Mesendoderm (in vitro differentiated cells): ENCODE measurements at regions not wholly inside any gene's neighbourhood (a gene's known extent, or its start where the extent isn't known, plus 50 kb on each side); places are given as distances from the start of the nearest gene placed in this dataset.

Source experiments
- DNase-seq: peaks from one replicate; pipeline ENCODE4 v3.0.0; 2013
- H2AK5ac ChIP-seq: 2 replicates; pipeline ENCODE4 v1.6.1; 2013; ENCODE audit warnings: low read length, inconsistent platforms
- H2BK120ac ChIP-seq: 2 replicates; pipeline ENCODE4 v1.6.1; 2013; ENCODE audit warnings: low read depth, mild to moderate bottlenecking, low read length, moderate library complexity, mixed read lengths
- H2BK15ac ChIP-seq: replicated peaks from 2 replicates; pipeline ENCODE4 v1.6.1; 2013; ENCODE audit warnings: low read depth, mild to moderate bottlenecking, moderate library complexity
- H2BK5ac ChIP-seq: 2 replicates; pipeline ENCODE4 v1.6.1; 2013; ENCODE audit warnings: low read length, inconsistent platforms
- H3K18ac ChIP-seq: 2 replicates; pipeline ENCODE4 v1.6.1; 2013; ENCODE audit warnings: mild to moderate bottlenecking, low read length, mixed read lengths
- H3K23ac ChIP-seq: one replicate; pipeline ENCODE4 v1.6.1; 2013; ENCODE audit warnings: low read length
- H3K27ac ChIP-seq: 2 replicates; pipeline ENCODE4 v1.5.1; 2013; ENCODE audit warnings: low read depth, mild to moderate bottlenecking, inconsistent platforms, low read length, moderate library complexity
- H3K27me3 ChIP-seq: 2 replicates; pipeline ENCODE4 v1.6.1; 2013; ENCODE audit warnings: low read length, control low read depth, mild to moderate bottlenecking, inconsistent platforms; ENCODE audit not compliant: insufficient read depth, poor library complexity
- H3K36me3 ChIP-seq: 2 replicates; pipeline ENCODE4 v1.6.1; 2013; ENCODE audit warnings: low read length, inconsistent platforms; ENCODE audit not compliant: control insufficient read depth, insufficient read depth
- H3K4ac ChIP-seq: one replicate; pipeline ENCODE4 v1.6.1; 2013; ENCODE audit warnings: low read depth, mild to moderate bottlenecking, low read length, moderate library complexity
- H3K4me1 ChIP-seq: 2 replicates; pipeline ENCODE4 v1.6.1; 2013; ENCODE audit warnings: low read depth, low read length, inconsistent platforms; ENCODE audit not compliant: control insufficient read depth
- H3K4me2 ChIP-seq: 2 replicates; pipeline ENCODE4 v1.6.1; 2013; ENCODE audit warnings: low read length
- H3K4me3 ChIP-seq: 2 replicates; pipeline ENCODE4 v1.5.1; 2013; ENCODE audit warnings: mild to moderate bottlenecking, low read length
- H3K56ac ChIP-seq: one replicate; pipeline ENCODE4 v1.6.1; 2013; ENCODE audit warnings: low read length
- H3K79me1 ChIP-seq: 2 replicates; pipeline ENCODE4 v1.6.1; 2013; ENCODE audit warnings: low read length, inconsistent platforms
- H3K79me2 ChIP-seq: 2 replicates; pipeline ENCODE4 v1.6.1; 2013; ENCODE audit warnings: mild to moderate bottlenecking, low read length; ENCODE audit not compliant: control insufficient read depth, insufficient read depth
- H3K9ac ChIP-seq: 2 replicates; pipeline ENCODE4 v1.6.1; 2013; ENCODE audit warnings: low read length, inconsistent platforms
- H4K5ac ChIP-seq: one replicate; pipeline ENCODE4 v1.6.1; 2013; ENCODE audit warnings: low read length
- H4K8ac ChIP-seq: one replicate; pipeline ENCODE4 v1.6.1; 2013; ENCODE audit warnings: low read depth, mild to moderate bottlenecking, control low read depth, low read length, moderate library complexity
- WGBS: extraction: QIAGEN DNeasy Blood & Tissue Kit; methylation state at CpG from one replicate; pipeline ENCODE4 v1.1.7; 2013; ENCODE audit warnings: low lambda C conversion rate, missing lambda C conversion rate; ENCODE audit not compliant: insufficient coverage; ENCODE audit errors: extremely low coverage; 5-methylcytosine and 5-hydroxymethylcytosine counted together

DNA sequence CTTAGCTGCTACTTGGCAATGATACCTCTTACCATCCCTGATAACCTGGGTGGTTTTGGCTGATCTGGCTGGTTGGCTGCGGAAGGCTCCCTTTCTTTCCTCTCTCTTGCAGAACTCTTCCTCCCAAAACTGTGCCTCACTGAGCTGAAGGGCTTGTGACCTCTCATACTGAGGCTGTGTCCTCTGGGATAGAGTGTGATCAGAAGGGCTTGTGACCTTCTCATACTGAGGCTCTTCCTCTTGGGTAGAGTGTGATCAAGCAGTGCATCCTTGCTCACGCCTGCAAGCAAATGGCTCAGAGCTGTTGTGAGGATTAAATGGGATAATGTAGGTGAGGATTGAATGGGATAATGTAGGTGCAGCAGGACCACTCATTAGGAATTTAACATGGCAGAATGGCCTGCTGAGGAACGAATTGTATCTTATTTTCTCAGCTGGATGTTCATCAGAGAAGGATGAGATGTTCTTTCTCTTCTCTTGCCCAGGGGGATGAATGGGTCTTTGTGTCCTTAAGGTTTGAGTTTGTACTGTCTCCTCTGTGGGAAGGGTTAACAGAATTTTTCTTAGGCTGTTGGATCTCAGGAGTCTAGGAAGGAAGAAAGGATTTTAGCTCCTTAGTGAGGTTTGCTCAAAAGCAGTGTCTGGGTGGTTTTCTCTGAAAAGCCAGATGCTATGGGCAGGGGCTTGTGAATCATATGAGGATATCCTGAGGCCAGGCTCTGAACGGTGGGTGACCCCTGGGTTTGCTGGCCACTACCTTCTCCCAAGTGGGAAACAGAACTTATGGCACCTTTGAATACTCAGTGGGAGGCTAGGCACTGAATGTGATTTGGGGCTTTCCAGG, 130.0 kb upstream of the HS3ST2 start:
- peak; percentile 28 for DNase-seq
- Histone ChIP-seq H3K79me1 (no peaks in the 10 kb centered on the region), H3K79me2 (no peaks in the 10 kb centered on the region), H2AK5ac (no peak overlapping the region), H3K56ac (no peak overlapping the region), H3K4me3 (no peak overlapping the region), H3K4me1 (no peaks in the 10 kb centered on the region), H3K27me3 (no peaks in the 10 kb centered on the region), H3K4me2 (no peak overlapping the region), H3K36me3 (no peaks in the 10 kb centered on the region), H3K9ac (no peak overlapping the region), H2BK5ac (no peak overlapping the region), H2BK15ac (no peak overlapping the region), H3K4ac (no peak overlapping the region), H3K23ac (no peak overlapping the region), H4K8ac (no peak overlapping the region), H3K18ac (no peak overlapping the region), H3K27ac (no peak overlapping the region), H2BK120ac (no peak overlapping the region), H4K5ac (no peak overlapping the region)
- no CpG with 5 or more reads among the region's 4 CpGs for WGBS

DNA sequence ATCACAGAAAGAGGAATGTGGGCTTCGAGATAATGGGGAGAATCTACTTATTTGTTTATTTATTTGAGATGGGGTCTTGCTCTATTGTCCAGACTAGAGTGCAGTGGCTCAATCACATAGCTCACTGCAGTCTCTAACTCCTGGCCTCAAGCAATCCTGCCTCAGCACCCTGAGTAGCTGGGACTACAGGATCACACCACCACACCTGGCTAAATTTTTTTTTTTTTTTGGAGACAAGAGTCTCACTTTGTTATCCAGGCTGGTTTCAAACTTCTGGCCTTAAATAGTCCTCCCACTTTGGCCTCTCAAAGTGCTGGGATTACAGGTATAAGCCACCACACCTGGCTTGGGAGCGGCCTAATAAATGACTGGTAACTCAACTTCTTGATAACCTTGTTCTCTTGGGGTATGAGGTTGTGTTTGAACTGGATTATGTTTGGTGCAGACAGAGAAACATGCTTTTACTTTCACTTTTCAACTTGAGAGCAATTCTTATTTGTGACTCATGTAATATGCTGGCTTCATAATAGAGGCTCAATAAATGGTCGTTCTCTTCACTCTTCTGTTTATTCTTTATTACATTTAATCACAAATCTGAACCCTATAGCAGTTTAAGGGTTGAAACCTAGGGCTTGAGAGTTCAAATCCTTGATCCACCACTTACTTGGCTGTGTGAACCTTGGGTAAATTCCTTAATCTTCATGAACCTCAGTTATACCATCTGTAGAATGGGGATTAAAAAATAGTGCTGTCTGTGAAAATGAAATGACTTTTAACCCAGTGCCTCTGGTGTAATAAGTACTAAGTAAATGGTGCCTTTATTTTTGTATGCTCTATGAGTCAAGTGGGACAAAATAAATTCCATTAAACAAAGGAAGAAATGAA, 129.1 kb upstream of the HS3ST2 start:
- WGBS: no CpG with 5 or more reads among the region's 3 CpGs

DNA sequence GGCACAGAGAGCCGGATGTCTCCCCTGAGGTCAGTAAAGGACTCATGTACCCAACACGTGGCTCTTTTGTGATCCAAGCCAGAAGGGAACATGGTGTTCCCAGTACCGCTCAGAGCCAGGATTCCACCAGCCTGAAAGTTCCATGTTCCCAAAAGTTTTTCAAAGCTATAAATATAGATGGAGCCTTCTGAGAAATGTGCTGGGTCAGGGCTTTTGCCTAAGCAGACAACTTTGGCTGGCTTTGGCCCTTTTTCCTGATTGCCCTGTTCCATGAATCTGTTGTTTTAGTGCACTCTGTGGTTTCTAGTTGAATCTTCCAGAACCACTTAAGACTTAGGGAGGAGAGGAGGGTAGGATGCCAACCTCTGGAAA, 128.5 kb upstream of the HS3ST2 start:
- no peak overlapping the region for H3K4me3 ChIP-seq
- H2BK5ac ChIP-seq: no peak overlapping the region
- H3K9ac ChIP-seq: no peak overlapping the region
- H3K4ac ChIP-seq: no peak overlapping the region
- no peak overlapping the region for H2BK15ac ChIP-seq
- H4K8ac ChIP-seq: no peak overlapping the region
- no peaks in the 10 kb centered on the region for H3K79me1 ChIP-seq
- H3K36me3 ChIP-seq: no peaks in the 10 kb centered on the region
- no peak overlapping the region for H3K27ac ChIP-seq
- H3K4me1 ChIP-seq: no peaks in the 10 kb centered on the region
- H3K56ac ChIP-seq: no peak overlapping the region
- no peak overlapping the region for H2BK120ac ChIP-seq
- H2AK5ac ChIP-seq: no peak overlapping the region
- no peaks in the 10 kb centered on the region for H3K27me3 ChIP-seq
- no peak for DNase-seq
- H3K4me2 ChIP-seq: no peak overlapping the region
- H4K5ac ChIP-seq: no peak overlapping the region
- no peak overlapping the region for H3K23ac ChIP-seq
- no peaks in the 10 kb centered on the region for H3K79me2 ChIP-seq
- H3K18ac ChIP-seq: no peak overlapping the region
- WGBS: no CpG with 5 or more reads among the region's 3 CpGs

More for the DNA sequence above, 129.1 kb upstream of the HS3ST2 start:
- Histone ChIP-seq H3K79me2 (no peaks in the 10 kb centered on the region), H3K27me3 (no peaks in the 10 kb centered on the region), H3K36me3 (no peaks in the 10 kb centered on the region), H3K23ac (no peak overlapping the region), H2BK15ac (no peak overlapping the region), H3K4me1 (no peaks in the 10 kb centered on the region), H3K4me2 (no peak overlapping the region), H2BK120ac (no peak overlapping the region), H4K8ac (no peak overlapping the region), H3K56ac (no peak overlapping the region), H2AK5ac (no peak overlapping the region), H3K4ac (no peak overlapping the region), H2BK5ac (no peak overlapping the region), H3K27ac (no peak overlapping the region), H3K4me3 (no peak overlapping the region), H3K79me1 (no peaks in the 10 kb centered on the region), H4K5ac (no peak overlapping the region), H3K18ac (no peak overlapping the region), H3K9ac (no peak overlapping the region)
- DNase-seq: no peak

DNA sequence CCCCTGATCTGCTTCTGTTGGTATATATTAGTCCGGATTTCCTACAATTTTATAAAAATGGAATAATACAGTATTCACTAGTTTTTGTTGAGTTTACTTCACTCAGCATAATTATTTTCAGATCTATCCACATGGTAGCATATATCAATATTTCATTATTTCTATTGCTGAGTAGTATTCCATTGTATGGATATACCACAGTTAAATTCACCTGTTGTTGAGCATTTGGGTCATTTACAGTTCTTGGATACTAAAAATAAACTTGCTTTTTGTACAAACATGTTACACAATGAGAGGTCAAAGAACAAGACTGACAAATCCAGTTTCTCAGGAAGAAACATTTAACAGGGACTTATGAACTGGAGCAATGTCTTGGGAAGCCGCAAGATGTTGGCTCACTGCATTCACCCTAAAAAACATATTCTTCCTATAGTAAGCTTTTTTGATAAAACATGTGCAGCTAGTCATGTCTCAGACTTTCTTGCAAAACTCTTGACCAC, 126.9 kb upstream of the HS3ST2 start:
- H3K4me1 ChIP-seq: no peaks in the 10 kb centered on the region
- H3K18ac ChIP-seq: no peak overlapping the region
- H3K56ac ChIP-seq: no peak overlapping the region
- H3K23ac ChIP-seq: no peak overlapping the region
- H4K5ac ChIP-seq: no peak overlapping the region
- no peak overlapping the region for H3K4me2 ChIP-seq
- no peak overlapping the region for H2BK15ac ChIP-seq
- DNase-seq: no peak
- H3K4ac ChIP-seq: no peak overlapping the region
- H2AK5ac ChIP-seq: no peak overlapping the region
- H2BK120ac ChIP-seq: no peak overlapping the region
- H3K36me3 ChIP-seq: no peaks in the 10 kb centered on the region
- no peaks in the 10 kb centered on the region for H3K79me1 ChIP-seq
- H3K27me3 ChIP-seq: no peaks in the 10 kb centered on the region
- H3K9ac ChIP-seq: no peak overlapping the region
- no peaks in the 10 kb centered on the region for H3K79me2 ChIP-seq
- H3K27ac ChIP-seq: no peak overlapping the region
- no peak overlapping the region for H3K4me3 ChIP-seq
- WGBS: no CpG with 5 or more reads among the region's 2 CpGs
- no peak overlapping the region for H4K8ac ChIP-seq
- H2BK5ac ChIP-seq: no peak overlapping the region

DNA sequence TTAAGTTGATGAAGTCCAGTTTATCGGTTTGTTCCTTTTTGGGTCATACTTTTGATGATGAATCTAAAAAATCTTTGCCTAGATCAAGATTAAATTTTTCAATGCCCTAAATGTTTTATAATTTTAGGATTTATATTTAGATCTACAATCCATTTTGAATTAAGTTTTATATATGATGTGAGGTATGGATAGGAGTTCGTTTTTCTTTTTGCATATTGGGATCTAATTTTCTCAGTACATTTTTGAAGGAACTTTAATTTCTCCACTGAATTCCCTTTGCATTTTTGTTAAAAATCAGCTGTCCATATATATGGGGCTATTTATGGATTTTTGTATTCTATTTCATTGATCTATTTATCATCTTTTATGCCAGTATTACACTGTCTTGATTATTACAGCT, 125.5 kb upstream of the HS3ST2 start:
- H3K9ac ChIP-seq: no peak overlapping the region
- no peak overlapping the region for H2BK5ac ChIP-seq
- H2BK120ac ChIP-seq: no peak overlapping the region
- no peak overlapping the region for H3K4ac ChIP-seq
- no peak overlapping the region for H2BK15ac ChIP-seq
- no peak overlapping the region for H4K8ac ChIP-seq
- no peak overlapping the region for H3K4me3 ChIP-seq
- H4K5ac ChIP-seq: no peak overlapping the region
- H3K56ac ChIP-seq: no peak overlapping the region
- WGBS: 100% methylated on average over 1 of the region's 2 CpGs
- H3K79me2 ChIP-seq: no peaks in the 10 kb centered on the region
- H3K36me3 ChIP-seq: no peaks in the 10 kb centered on the region
- no peak overlapping the region for H3K27ac ChIP-seq
- no peak overlapping the region for H3K23ac ChIP-seq
- DNase-seq: no peak
- no peaks in the 10 kb centered on the region for H3K4me1 ChIP-seq
- H3K4me2 ChIP-seq: no peak overlapping the region
- H3K27me3 ChIP-seq: no peaks in the 10 kb centered on the region
- no peak overlapping the region for H2AK5ac ChIP-seq
- no peaks in the 10 kb centered on the region for H3K79me1 ChIP-seq
- H3K18ac ChIP-seq: no peak overlapping the region
